ENCODE measurements at regions not wholly inside any gene's neighbourhood (a gene's known extent, or its start where the extent isn't known, plus 50 kb on each side); places are given as distances from the start of the nearest gene placed in this dataset.
A peak's percentile ranks its signal among the peaks of the same experiment; 100 is the strongest.

GRCh38 chr11:122235615-122236014, 119.6 kb upstream of the BLID start:
- DNase-seq, result no peak

DNA sequence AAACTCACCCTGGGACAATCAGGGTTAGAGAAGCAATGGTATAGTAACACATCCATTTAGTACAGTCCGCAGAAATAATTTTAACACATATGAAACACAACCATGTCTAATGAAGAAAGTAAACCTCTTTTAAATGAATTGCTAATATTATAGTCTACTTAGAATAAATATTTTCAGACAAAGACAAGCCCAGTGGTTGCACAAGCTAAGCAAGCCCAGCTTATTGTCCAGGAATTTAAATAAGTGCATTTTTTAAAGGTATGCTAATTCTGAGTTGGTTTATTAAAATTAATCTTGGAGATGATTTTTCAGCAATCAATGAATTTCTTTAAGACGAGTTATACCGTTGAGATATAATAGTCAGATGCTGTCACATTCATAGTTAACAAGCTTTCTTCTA, 118.8 kb upstream of the BLID start:
- DNase-seq, result no peak

DNA sequence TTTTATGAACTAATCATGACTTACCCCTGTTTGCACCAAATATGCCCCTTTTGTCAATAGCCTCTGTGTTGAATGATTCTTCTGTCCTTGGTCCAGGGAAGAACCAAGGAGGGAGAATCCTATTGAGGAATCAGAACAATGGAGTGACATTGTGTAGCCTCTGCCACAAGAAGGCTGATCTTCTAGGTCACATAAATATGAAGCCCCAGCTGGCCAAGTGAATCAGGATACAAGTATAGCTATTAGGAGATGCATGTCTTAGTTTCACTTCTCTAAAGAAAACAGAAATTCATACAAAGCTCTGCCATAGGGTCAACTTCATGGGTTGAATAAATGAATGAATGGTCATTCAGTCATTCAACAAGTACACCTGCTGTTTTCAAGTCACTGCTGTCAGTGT, 118.2 kb upstream of the BLID start:
- DNase-seq, result peak in 3 of 56 donors; percentile 14 to 32 (median 17)

DNA sequence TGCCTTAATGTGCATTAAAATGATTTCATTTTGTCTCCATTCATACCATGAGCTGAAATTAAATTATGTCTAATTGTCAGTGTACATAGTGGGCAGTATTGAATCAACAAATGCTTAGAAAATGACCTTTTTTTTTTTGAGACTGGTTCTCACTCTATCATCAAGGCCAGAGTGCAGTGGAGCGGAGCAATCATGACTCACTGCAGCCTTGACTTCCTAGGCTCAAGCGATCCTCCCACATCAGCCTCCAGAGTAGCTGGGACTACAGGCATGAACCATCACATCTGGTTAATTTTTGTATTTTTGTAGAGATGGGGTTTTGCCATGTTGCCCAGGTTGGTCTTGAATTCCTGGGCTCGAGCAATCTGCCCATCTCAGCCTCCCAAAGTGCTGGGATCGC, 117.0 kb upstream of the BLID start:
- no peak for DNase-seq

GRCh38 chr11:122230385-122230755, 114.4 kb upstream of the BLID start:
- no peak for DNase-seq

DNA sequence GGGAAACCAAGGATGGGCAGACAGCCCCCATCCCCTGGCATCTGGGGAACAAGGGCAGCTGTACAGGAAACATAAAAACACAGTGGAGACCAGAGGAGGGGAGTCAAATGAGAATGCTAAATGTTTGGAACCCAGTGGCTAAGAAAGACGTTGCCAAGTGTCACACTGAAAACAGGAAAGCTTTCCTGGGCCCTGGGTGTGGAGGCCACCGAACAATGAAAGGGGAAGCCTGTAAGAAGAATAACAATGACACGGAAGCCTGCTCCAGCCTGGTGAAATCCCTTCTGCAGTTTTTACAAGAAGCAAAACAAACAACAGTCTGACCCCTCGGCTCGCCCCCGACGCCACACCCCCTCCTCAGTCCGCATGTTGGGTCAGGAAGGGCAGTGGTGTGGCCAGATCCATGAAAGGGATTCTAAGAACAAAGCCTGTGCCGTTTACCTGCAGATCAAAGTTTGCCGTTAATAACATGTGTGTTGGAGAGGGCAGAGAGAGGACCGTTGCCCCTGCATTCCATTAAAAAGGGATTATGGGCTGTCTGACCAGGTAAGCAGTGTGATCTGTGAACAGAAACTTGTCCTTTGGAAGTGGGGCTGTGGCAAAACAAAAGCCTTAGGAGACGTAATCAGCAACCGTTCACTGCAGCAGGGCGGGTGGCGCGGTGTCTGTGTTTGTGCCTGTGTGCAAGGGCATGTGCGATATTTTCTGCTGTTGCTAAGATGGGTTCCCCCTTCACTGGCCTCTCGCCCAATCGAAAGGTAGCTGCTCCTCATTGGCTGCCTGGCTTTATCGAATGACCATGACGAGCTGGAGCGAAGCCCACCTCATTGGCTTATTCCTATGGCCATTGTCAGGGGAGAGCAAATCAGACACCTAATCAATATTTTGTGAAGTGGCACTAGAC, 113.7 kb upstream of the BLID start:
- DNase-seq, result peak in 46 of 56 donors; percentile 10 to 80 (median 54)

- DNase-seq, result peak in 3 of 56 donors; percentile 16 to 33 (median 30)
Measured at GRCh38 chr11:122229078-122229477, 113.1 kb upstream of the BLID start.

GRCh38 chr11:122226810-122227379, 110.9 kb upstream of the BLID start:
- no peak for DNase-seq

DNA sequence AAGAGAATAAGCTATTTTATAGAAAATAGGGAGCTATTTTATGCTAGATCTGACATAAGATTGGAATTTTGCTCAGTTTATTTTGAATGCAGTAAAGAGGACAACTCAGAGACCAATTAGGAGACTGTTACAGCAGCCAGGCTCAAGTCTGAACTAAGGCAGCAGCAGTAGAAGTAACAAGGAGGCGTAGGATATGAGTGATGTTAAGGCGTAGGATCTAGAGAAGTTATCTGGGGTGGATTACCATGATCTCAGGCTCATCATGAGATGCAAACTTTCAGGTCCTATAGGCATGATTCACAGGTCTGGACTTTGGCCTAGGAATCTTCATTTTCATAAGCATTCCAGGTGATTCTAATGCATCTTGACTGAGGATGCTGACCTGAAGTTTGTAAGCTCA, 108.9 kb upstream of the BLID start:
- no peak for DNase-seq

DNA sequence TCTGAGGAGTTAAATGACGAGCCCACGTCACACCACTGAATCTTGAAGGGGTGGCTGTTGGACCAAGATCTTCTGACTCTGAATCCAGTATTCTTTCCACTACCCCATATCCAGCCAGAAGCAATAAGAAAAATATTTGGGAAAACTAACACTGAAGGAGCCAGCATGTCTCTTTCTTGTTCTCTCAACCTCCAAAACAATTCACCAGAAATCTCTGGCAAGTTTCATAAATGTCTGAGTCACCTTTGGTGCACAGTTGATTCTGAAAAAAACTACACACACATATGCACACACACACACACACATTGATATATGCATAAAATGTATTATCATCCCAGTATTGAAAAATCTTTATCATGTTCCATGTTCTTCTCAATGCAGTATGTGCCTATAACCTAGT, 104.3 kb upstream of the BLID start:
- no peak for DNase-seq

GRCh38 chr11:122219791-122220190, 103.8 kb upstream of the BLID start:
- DNase-seq, result no peak

DNA sequence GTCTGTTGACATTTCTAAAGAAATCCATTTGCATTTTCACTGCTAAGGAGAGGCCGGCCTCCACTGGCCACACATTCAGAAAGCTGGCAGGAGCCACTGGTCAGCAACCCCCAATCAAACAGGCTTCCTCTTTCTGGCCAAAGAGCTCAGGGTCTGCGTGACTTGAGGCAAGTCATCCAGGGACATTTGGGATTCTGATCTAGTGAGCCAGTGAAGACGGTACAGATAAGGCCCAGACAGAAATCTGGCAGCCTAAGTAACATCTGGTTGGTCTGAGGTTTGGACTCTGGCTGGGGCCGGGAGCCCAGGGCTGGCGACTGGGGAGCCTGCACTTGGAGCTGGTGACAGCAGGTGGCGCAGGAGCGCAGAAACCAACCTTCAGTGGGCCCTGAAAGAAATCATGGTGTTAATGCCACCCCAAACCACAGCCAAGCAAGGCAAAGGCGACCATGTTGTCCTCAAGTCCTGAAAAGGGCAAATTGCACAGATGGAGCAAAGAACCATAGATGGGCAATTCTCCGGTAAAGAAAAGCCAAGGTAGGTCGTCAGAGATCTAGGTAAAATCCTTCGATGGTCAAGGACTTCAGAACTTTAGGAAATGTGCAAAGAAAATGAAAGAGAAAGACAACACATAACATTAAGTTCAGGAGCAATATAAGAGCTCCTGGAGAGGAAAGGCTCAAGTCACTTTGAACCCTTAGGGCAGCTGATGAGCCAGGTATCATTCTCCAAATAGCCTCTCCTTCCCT, 99.4 kb upstream of the BLID start:
- peak in 53 of 56 donors; percentile 14 to 87 (median 58) for DNase-seq

DNA sequence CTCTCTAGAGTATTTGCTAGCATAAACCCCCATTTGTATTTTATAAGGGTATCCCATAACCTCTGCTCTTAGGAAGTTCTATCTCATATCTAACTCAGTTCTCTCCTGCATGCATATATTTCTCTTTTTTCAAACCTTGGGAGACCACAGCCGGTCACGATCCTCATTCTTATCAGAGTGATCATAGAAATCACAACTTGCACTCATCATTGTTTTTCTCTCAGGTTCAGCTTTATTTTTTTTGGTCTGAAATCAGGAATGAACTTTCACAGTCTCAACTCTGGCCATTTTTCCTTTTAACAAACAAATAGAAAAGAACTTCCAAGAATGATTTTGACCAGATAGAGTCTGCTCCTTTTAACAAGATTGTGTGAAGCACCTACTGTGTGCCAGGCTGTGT, 98.6 kb upstream of the BLID start:
- DNase-seq, result no peak

DNA sequence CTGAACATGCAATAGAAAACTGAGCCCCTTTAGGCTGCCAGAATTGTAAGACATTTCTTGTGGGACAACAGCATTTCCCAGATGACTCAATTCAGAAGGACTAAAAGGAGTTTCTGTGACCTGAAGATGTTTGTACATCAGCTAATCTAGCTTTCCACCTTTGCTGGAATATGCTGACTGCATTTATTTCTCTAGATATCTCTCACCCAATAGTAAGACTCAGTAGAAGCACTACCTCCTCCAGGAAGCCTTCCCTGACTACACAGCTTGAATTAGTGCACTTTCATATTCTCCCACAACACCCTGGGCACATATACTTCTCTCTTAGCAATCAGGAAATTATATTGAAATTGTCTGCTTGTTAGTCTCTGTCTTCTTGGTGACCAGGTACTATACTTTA, 98.1 kb upstream of the BLID start:
- no peak for DNase-seq

GRCh38 chr11:122213171-122213570, 97.2 kb upstream of the BLID start:
- DNase-seq, result peak in 52 of 56 donors; percentile 15 to 91 (median 74)

- DNase-seq, result peak in 1 of 56 donors; percentile 82
Measured at GRCh38 chr11:122210367-122210997, 94.5 kb upstream of the BLID start.

GRCh38 chr11:122209619-122210366, 93.8 kb upstream of the BLID start:
- DNase-seq, result peak in 41 of 56 donors; percentile 5 to 82 (median 47)

DNA sequence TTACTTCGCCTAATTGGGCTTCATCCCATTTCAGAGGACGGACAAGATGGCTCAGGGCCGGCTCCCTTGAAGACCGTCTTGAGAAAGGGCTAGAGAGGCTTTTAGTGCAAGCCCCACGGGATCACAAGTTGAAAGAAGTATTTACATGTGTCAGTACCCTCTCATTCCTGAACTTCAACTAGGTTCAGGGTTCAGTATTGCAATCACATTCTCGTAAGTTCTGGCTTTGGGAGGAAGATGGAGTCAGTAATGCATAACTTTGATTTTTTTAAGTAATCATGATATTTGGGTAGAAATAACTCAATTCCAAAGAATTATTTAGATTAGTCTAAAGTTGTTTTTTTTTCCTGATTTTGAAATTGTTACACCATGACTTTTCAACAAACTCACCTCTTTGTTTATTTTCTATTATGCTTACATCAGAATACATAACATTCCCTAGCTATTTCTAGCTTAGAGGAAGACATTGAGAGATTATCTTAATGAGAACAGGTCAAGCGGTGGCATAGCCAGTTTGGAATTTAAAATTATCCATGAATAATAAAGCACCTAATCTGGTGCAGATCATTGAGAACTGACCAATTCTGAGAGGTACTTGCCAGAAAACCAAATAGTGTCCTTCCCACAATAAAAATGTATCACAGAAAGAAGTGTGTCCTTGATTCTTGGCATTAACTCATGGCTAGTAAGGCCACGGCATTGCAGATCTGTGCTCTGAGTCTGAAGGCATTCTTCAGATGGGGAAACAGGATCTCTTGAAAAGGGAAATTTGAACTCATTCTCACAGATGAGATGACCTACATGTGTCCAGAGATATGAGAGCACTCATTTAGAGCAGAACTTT, 92.1 kb upstream of the BLID start:
- DNase-seq, result no peak

GRCh38 chr11:122207505-122207904, 91.5 kb upstream of the BLID start:
- DNase-seq, result peak in 1 of 56 donors; percentile 25

DNA sequence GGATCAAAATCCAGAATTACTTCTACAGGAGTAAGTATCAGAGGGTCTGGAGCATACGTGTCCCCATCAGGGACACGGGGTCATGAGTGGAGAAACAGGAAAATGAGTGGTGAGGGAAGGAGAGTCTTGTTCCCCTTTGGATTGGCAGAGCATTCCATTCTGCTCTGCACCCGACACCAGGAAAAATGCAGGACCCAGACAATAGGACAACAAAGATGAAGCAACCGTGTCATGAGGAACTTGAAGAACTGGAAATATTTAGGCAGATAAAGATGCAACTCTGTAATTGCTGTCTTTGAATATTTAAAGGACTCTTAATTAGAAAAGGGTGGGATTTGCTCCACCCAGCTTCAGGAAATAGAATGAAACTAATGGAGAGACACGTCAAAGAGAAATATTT, 89.0 kb upstream of the BLID start:
- DNase-seq, result no peak

All from amygdala (tissue), 56 donors.